Colonic mucosa (tissue), 4 donors: ENCODE measurements at regions not wholly inside any gene's neighbourhood (a gene's known extent, or its start where the extent isn't known, plus 50 kb on each side); places are given as distances from the start of the nearest gene placed in this dataset.
"Not testable (repeated sequence)": the region's sequence is repeated elsewhere in the genome, so short reads cannot be mapped to it uniquely, and the experiment has no call there.

Source experiments
- DNase-seq: peaks from one replicate; pipeline ENCODE4 v3.0.0-alpha.2; 2020
- H3K27ac ChIP-seq: fragments of 200-600 bp; one replicate; pipeline ENCODE4 v1.8.0; 2021
- H3K27me3 ChIP-seq: fragments of 200-600 bp; one replicate; pipeline ENCODE4 v1.8.0; 2021
- H3K36me3 ChIP-seq: fragments of 200-600 bp; one replicate; pipeline ENCODE4 v1.8.0; 2021
- H3K4me1 ChIP-seq: fragments of 200-600 bp; one replicate; pipeline ENCODE4 v1.8.0; 2021; ENCODE audit warnings: mild to moderate bottlenecking
- H3K4me3 ChIP-seq: fragments of 200-600 bp; one replicate; pipeline ENCODE4 v1.8.0; 2021
- H3K9ac ChIP-seq, 2 donors: one replicate each; pipeline ENCODE4 v1.7.0; 2013; ENCODE audit warnings: control low read depth in 2 of 2, low read depth in 2 of 2, low read length in 2 of 2
- H3K9me3 ChIP-seq: fragments of 200-600 bp; one replicate; pipeline ENCODE4 v1.8.0; 2021
- CTCF ChIP-seq: fragments of 200-600 bp; IDR thresholded peaks from one replicate; pipeline ENCODE4 v1.8.0; 2022; ENCODE audit warnings: antibody characterized with exemption, mild to moderate bottlenecking
- intact Hi-C: fragments of 100-400 bp; cut with DNase I; formaldehyde crosslinking; loops from one replicate; pipeline ENCODE4 v1.14.1; 2022
- donor health status: healthy.
- donor health status: DM: no; HTN: no; CAD: no.
- donor health status: DM: no; HTN: no; CAD: no.

- H3K27ac ChIP-seq, result no peak overlapping the region
- no peak for DNase-seq
- no peaks in the 10 kb centered on the region for H3K27me3 ChIP-seq
- no peak for TF ChIP-seq CTCF
- H3K9me3 ChIP-seq, result no peaks in the 10 kb centered on the region
- intact Hi-C loops, result no loop called here
- H3K4me3 ChIP-seq, result no peak overlapping the region
- no peak overlapping the region for H3K9ac ChIP-seq
- H3K4me1 ChIP-seq, result peaks cover 3% of the 10 kb centered on the region
- H3K36me3 ChIP-seq, result no peaks in the 10 kb centered on the region
These were observed 69.3 kb downstream of the FAM50B start for GRCh38 chr6:3918469-3918868.

GRCh38 chr6:3919130-3919628 lies 70.0 kb downstream of the FAM50B start:
- H3K9me3 ChIP-seq, result no peaks in the 10 kb centered on the region
- H3K27ac ChIP-seq, result no peak overlapping the region
- H3K4me3 ChIP-seq, result no peak overlapping the region
- no peaks in the 10 kb centered on the region for H3K36me3 ChIP-seq
- H3K27me3 ChIP-seq, result no peaks in the 10 kb centered on the region
- TF ChIP-seq CTCF, result no peak
- DNase-seq, result no peak
- H3K9ac ChIP-seq, result no peak overlapping the region
- no peaks in the 10 kb centered on the region for H3K4me1 ChIP-seq
- intact Hi-C loops, result no loop called here

- intact Hi-C loops, result no loop called here
- H3K4me1 ChIP-seq, result no peaks in the 10 kb centered on the region
- DNase-seq, result no peak
- no peaks in the 10 kb centered on the region for H3K27me3 ChIP-seq
- no peak for TF ChIP-seq CTCF
- H3K36me3 ChIP-seq, result no peaks in the 10 kb centered on the region
- H3K9me3 ChIP-seq, result no peaks in the 10 kb centered on the region
- H3K27ac ChIP-seq, result no peak overlapping the region
- H3K9ac ChIP-seq, result no peak overlapping the region
- no peak overlapping the region for H3K4me3 ChIP-seq
These were observed 70.7 kb downstream of the FAM50B start for GRCh38 chr6:3919849-3920248.

- H3K27me3 ChIP-seq, result no peaks in the 10 kb centered on the region
- no peak for DNase-seq
- no peak for TF ChIP-seq CTCF
- H3K4me3 ChIP-seq, result no peak overlapping the region
- H3K9me3 ChIP-seq, result no peaks in the 10 kb centered on the region
- H3K4me1 ChIP-seq, result no peaks in the 10 kb centered on the region
- intact Hi-C loops, result no loop called here
- no peak overlapping the region for H3K9ac ChIP-seq
- no peaks in the 10 kb centered on the region for H3K36me3 ChIP-seq
- H3K27ac ChIP-seq, result no peak overlapping the region
These were observed 71.1 kb downstream of the FAM50B start for GRCh38 chr6:3920321-3920720.

GRCh38 chr6:3921663-3922062 lies 72.5 kb downstream of the FAM50B start:
- H3K9ac ChIP-seq, result no peak overlapping the region
- no peak overlapping the region for H3K4me3 ChIP-seq
- H3K27me3 ChIP-seq, result no peaks in the 10 kb centered on the region
- no peaks in the 10 kb centered on the region for H3K36me3 ChIP-seq
- H3K4me1 ChIP-seq, result no peaks in the 10 kb centered on the region
- no peaks in the 10 kb centered on the region for H3K9me3 ChIP-seq
- no peak for TF ChIP-seq CTCF
- H3K27ac ChIP-seq, result no peak overlapping the region
- intact Hi-C loops, result no loop called here
- DNase-seq, result no peak

- H3K27ac ChIP-seq, H3K36me3 ChIP-seq, H3K4me3 ChIP-seq, H3K9ac ChIP-seq, intact Hi-C loops, H3K27me3 ChIP-seq, H3K4me1 ChIP-seq, H3K9me3 ChIP-seq, DNase-seq: not testable (repeated sequence)
These were observed 73.4 kb downstream of the FAM50B start for GRCh38 chr6:3922619-3923018.

GRCh38 chr6:3925223-3926149 lies 76.3 kb downstream of the FAM50B start:
- H3K27me3 ChIP-seq, H3K36me3 ChIP-seq, DNase-seq, H3K9me3 ChIP-seq, H3K4me1 ChIP-seq, H3K9ac ChIP-seq, H3K4me3 ChIP-seq, intact Hi-C loops, H3K27ac ChIP-seq: not testable (repeated sequence)
